OCI-LY7 (cell line): ENCODE measurements at regions not wholly inside any gene's neighbourhood (a gene's known extent, or its start where the extent isn't known, plus 50 kb on each side); places are given as distances from the start of the nearest gene placed in this dataset.

Experiments
- BruUV-seq: library from RNA; stranded (reverse); fragments of 400-500 nt; replicated peaks from 2 replicates; lab custom pipeline; 2021; lab: Mats Ljungman, UMichigan
- CTCF ChIA-PET: fragments of 300-600 bp; sonication (Branson Sonifier 250); formaldehyde crosslinking; loops from one replicate; lab custom pipeline; 2022; ENCODE audit warnings: antibody characterized with exemption; ENCODE audit not compliant: unreplicated experiment; lab: Charles Lee
- POLR2A ChIA-PET: fragments of 300-600 bp; sonication (Branson Sonifier 250); formaldehyde crosslinking; loops from one replicate; lab custom pipeline; 2022; ENCODE audit warnings: antibody characterized with exemption; lab: Charles Lee
- DNase-seq: peaks from one replicate; pipeline ENCODE4 v3.0.0-alpha.2; 2015; ENCODE audit warnings: low spot score
- H2AFZ ChIP-seq: fragments of 200-600 bp; sonication (generic), shearing (Covaris generic); 2 replicates; pipeline ENCODE4 v1.6.1; 2014; ENCODE audit warnings: mild to moderate bottlenecking, antibody characterized with exemption, low read length, moderate library complexity
- H3K27ac ChIP-seq: fragments of 200-600 bp; sonication (generic); 2 replicates; pipeline ENCODE4 v1.5.1; 2014; ENCODE audit warnings: mixed run types, low read depth, mild to moderate bottlenecking, moderate library complexity, low read length, inconsistent platforms; ENCODE audit not compliant: poor library complexity, severe bottlenecking
- H3K36me3 ChIP-seq: fragments of 200-600 bp; sonication (generic); 2 replicates; pipeline ENCODE4 v1.6.1; 2014; ENCODE audit warnings: mild to moderate bottlenecking, antibody characterized with exemption, low read length, moderate library complexity, mixed read lengths; ENCODE audit not compliant: insufficient read depth
- H3K4me1 ChIP-seq: fragments of 200-600 bp; sonication (generic); 2 replicates; pipeline ENCODE4 v1.5.1; 2014; ENCODE audit warnings: mild to moderate bottlenecking, low read length; ENCODE audit not compliant: insufficient read depth, poor library complexity, severe bottlenecking
- H3K4me2 ChIP-seq: fragments of 200-600 bp; sonication (generic); 2 replicates; pipeline ENCODE4 v1.6.1; 2014; ENCODE audit warnings: mild to moderate bottlenecking, low read length
- H3K4me3 ChIP-seq: fragments of 200-600 bp; sonication (generic); 2 replicates; pipeline ENCODE4 v1.5.1; 2014; ENCODE audit warnings: mild to moderate bottlenecking, low read depth, low read length; ENCODE audit not compliant: poor library complexity, severe bottlenecking
- H3K79me2 ChIP-seq: fragments of 200-600 bp; sonication (generic); 2 replicates; pipeline ENCODE4 v1.6.1; 2016; ENCODE audit warnings: low read depth, mild to moderate bottlenecking, low read length, moderate library complexity, mixed read lengths; ENCODE audit not compliant: insufficient read depth
- H3K9me2 ChIP-seq: fragments of 200-600 bp; sonication (generic); 2 replicates; pipeline ENCODE4 v1.6.1; 2016; ENCODE audit warnings: mild to moderate bottlenecking, low read length, mixed read lengths; ENCODE audit not compliant: insufficient read depth
- H3K9me3 ChIP-seq: fragments of 200-600 bp; sonication (generic); 2 replicates; pipeline ENCODE4 v1.6.1; 2014; ENCODE audit warnings: mild to moderate bottlenecking, mixed run types, low read length, mixed read lengths
- H4K20me1 ChIP-seq: fragments of 200-600 bp; sonication (generic); 2 replicates; pipeline ENCODE4 v1.6.1; 2014; ENCODE audit warnings: mild to moderate bottlenecking, antibody characterized with exemption, low read length, moderate library complexity, mixed read lengths; ENCODE audit not compliant: insufficient read depth
- CTCF ChIP-seq: fragments of 200-600 bp; sonication (generic); conservative IDR thresholded peaks from 2 replicates; pipeline ENCODE4 v1.5.1; 2014; ENCODE audit warnings: mild to moderate bottlenecking, antibody characterized with exemption, low read length, moderate library complexity, mixed read lengths
- EZH2phosphoT487 ChIP-seq: fragments of 200-600 bp; sonication (generic); IDR thresholded peaks from 2 replicates; pipeline ENCODE4 v1.6.1; 2018; ENCODE audit warnings: low read depth, borderline replicate concordance, mild to moderate bottlenecking, mixed run types, antibody characterized with exemption, low read length, moderate library complexity, mixed read lengths
- intact Hi-C: fragments of 100-400 bp; cut with micrococcal nuclease; formaldehyde crosslinking; loops from one replicate; pipeline ENCODE4 v1.10.0; 2022; ENCODE audit not compliant: unreplicated experiment

- Histone ChIP-seq H3K4me3 (no peak overlapping the region), H3K4me2 (no peak overlapping the region), H3K79me2 (no peaks in the 10 kb centered on the region), H3K27ac (no peak overlapping the region), H3K36me3 (no peaks in the 10 kb centered on the region), H3K4me1 (no peaks in the 10 kb centered on the region), H2AFZ (no peak overlapping the region), H3K9me2 (no peaks in the 10 kb centered on the region), H4K20me1 (no peaks in the 10 kb centered on the region), H3K9me3 (no peaks in the 10 kb centered on the region)
- no TSS peak for BruUV-seq
- TF ChIP-seq CTCF: no peak
- no peak for TF ChIP-seq EZH2phosphoT487
- ChIA-PET POLR2A (no interaction called here), CTCF (interaction anchor here (0.7 to 1.0 kb wide), 2 partner anchors 10 to 1055 kb away, joined by 3 read pairs; no protein-coding TSS in a partner anchor)
- intact Hi-C loops: no loop called here
- DNase-seq: no peak
Observed at GRCh38 chr10:30752481-30752881, 122.9 kb upstream of the LYZL2 start.

GRCh38 chr10:30751678-30752331, 122.3 kb upstream of the LYZL2 start:
- no peaks in the 10 kb centered on the region for H3K36me3 ChIP-seq
- H3K4me1 ChIP-seq: no peaks in the 10 kb centered on the region
- no peaks in the 10 kb centered on the region for H3K9me3 ChIP-seq
- CTCF ChIA-PET: interaction anchor here (0.5 to 1.0 kb wide), 3 partner anchors 10 to 1056 kb away, joined by 3 read pairs; no protein-coding TSS in a partner anchor
- intact Hi-C loops: no loop called here
- H2AFZ ChIP-seq: peak overlapping the region; percentile 44; the same call in 1 of the 2 replicates
- H3K27ac ChIP-seq: no peak overlapping the region
- H4K20me1 ChIP-seq: no peaks in the 10 kb centered on the region
- no peak overlapping the region for H3K4me3 ChIP-seq
- DNase-seq: peak; percentile 66
- no peaks in the 10 kb centered on the region for H3K9me2 ChIP-seq
- BruUV-seq: no TSS peak
- H3K79me2 ChIP-seq: no peaks in the 10 kb centered on the region
- TF ChIP-seq CTCF: peak; percentile 84
- TF ChIP-seq EZH2phosphoT487: no peak
- H3K4me2 ChIP-seq: no peak overlapping the region
- POLR2A ChIA-PET: no interaction called here

DNA sequence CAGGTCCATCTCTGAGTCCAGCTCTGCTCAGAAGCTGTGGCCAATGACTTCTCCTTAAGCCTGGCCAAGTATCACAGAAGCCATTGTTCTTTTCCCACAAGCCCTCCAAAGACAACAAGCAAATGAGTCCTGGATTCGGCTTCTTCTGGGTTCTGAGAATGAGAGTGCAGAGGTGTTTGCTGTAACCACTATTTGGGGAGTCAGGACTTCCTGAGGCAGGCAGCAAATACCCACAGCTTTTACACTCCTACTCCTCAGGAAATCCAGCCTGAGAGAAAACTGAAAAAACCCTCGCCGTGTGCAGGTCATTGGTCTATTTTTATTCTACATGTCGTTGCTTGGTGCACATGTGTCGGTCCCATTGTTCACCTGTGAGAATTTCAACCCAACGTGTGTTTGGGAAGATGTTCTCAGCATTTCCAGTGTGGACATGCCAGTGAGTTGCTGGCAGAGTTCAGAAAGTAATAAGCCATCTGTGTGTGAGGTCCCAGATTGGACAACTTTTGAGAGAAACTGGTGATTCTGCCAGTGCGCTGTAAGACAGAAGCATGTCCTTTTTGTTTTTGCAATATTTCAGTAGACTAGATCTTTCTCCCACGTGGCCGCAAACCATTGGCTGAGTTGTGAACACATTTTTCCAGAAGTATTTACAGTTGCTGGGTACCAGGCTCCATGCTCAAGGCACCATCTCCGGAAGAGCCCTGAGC, 121.6 kb upstream of the LYZL2 start:
- POLR2A ChIA-PET: no interaction called here

More for the DNA sequence above, 121.6 kb upstream of the LYZL2 start:
- DNase-seq: no peak
- H2AFZ ChIP-seq: peak overlapping the region; percentile 44; the same call in 1 of the 2 replicates
- H3K9me3 ChIP-seq: no peaks in the 10 kb centered on the region
- no peaks in the 10 kb centered on the region for H3K4me1 ChIP-seq
- no TSS peak for BruUV-seq
- no peak overlapping the region for H3K4me3 ChIP-seq
- intact Hi-C loops: no loop called here
- H3K4me2 ChIP-seq: no peak overlapping the region
- H3K79me2 ChIP-seq: no peaks in the 10 kb centered on the region
- no peak overlapping the region for H3K27ac ChIP-seq
- H3K9me2 ChIP-seq: no peaks in the 10 kb centered on the region
- CTCF ChIA-PET: no interaction called here
- no peak for TF ChIP-seq CTCF
- TF ChIP-seq EZH2phosphoT487: no peak
- no peaks in the 10 kb centered on the region for H4K20me1 ChIP-seq
- no peaks in the 10 kb centered on the region for H3K36me3 ChIP-seq
